Hepatocyte (in vitro differentiated cells): ENCODE measurements at regions not wholly inside any gene's neighbourhood (a gene's known extent, or its start where the extent isn't known, plus 50 kb on each side); places are given as distances from the start of the nearest gene placed in this dataset.

Experiments used
- EZH2 ChIP-seq: fragments of 200-600 bp; sonication (generic); IDR thresholded peaks from 2 replicates; pipeline ENCODE4 v1.6.1; 2016; ENCODE audit warnings: antibody characterized with exemption, mild to moderate bottlenecking, borderline replicate concordance
- TF ChIP-seq, protein P1 (sequence below): fragments of 200-600 bp; sonication (generic); IDR thresholded peaks from 2 replicates; pipeline ENCODE4 v1.5.1; 2016; ENCODE audit warnings: antibody characterized with exemption, mild to moderate bottlenecking; ENCODE audit not compliant: poor library complexity

DNA sequence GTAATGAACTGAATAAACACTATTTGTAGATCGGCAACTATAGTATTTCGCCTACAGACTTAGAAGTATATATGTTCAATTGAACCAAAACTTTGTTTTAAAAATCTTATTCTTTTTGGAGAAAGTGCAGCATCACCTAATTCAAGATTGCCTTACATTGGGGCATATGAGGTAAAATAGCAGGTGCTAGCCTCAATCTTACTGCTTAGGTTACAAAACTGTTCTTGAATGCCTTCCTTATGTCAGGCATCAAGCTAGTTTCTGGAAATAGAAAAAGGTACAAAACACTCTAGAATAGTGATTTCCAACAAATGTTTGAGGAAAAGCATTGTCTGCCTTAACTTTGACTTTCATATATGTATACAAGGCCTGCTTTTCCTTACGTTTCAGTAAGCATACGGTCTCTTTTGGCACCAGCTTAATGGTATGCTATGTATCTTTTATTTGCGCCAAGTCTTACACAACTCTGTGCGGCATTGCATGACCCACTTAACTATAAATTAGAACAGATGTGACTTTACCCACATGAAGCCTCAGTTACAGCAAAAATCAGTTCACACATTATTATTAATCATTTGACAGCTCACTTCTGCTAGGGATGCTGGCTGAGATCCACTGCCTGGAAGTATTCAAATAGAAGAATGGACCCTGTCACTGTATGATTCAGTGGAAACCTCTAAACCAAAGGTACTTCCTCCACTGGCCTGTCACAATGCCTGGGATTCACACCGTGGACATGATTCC, 174.1 kb downstream of the PRELID2 start:
- TF ChIP-seq, protein P1, sequence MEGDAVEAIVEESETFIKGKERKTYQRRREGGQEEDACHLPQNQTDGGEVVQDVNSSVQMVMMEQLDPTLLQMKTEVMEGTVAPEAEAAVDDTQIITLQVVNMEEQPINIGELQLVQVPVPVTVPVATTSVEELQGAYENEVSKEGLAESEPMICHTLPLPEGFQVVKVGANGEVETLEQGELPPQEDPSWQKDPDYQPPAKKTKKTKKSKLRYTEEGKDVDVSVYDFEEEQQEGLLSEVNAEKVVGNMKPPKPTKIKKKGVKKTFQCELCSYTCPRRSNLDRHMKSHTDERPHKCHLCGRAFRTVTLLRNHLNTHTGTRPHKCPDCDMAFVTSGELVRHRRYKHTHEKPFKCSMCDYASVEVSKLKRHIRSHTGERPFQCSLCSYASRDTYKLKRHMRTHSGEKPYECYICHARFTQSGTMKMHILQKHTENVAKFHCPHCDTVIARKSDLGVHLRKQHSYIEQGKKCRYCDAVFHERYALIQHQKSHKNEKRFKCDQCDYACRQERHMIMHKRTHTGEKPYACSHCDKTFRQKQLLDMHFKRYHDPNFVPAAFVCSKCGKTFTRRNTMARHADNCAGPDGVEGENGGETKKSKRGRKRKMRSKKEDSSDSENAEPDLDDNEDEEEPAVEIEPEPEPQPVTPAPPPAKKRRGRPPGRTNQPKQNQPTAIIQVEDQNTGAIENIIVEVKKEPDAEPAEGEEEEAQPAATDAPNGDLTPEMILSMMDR = no peak
- no peak for TF ChIP-seq EZH2
